ENCODE measurements at regions not wholly inside any gene's neighbourhood (a gene's known extent, or its start where the extent isn't known, plus 50 kb on each side); places are given as distances from the start of the nearest gene placed in this dataset.
A peak's percentile ranks its signal among the peaks of the same experiment; 100 is the strongest.

DNA sequence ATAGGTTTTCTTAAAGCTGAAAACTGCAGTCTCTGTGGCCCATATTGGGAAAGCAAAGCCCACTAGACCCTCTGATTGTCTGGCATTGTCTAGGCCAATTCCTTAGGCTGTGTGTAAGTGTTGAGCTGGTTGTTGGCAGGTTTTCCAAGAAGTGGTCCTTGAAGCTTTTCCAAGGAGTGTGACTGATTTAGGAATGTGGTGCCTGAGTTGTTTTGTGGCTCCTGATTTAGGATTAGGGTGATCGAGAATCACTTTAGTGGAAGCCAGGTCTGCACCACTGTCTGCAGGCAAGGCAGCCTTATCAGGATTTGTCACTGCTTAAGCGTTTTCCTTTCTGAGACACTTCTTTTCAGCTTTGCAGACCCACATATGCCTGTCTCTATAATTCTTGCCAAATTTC is 339.0 kb upstream of the DDX53 start:
- Histone ChIP-seq H3K36me3 (ENCODE audit: control insufficient read depth, insufficient read depth, low read length) (no peaks in the 10 kb centered on the region), H2AFZ (ENCODE audit: low read length) (no peak overlapping the region), H3K9ac (ENCODE audit: insufficient read depth, low read length) (no peak overlapping the region), H3K27me3 (ENCODE audit: control insufficient read depth, insufficient read depth, low read length) (no peaks in the 10 kb centered on the region), H3K4me3 (replicated peaks in 1 of 4; ENCODE audit: control extremely low read depth in 1 of 4, insufficient read depth in 1 of 4, low read depth in 3 of 4, low read length in 4 of 4) (no peak overlapping the region), H3K4me2 (ENCODE audit: extremely low read depth, insufficient read depth, low read length) (no peak overlapping the region), H3K27ac (ENCODE audit: insufficient read depth, low read length) (no peak overlapping the region), H3K9me3 (ENCODE audit: control insufficient read depth, insufficient read depth, low read depth, low read length) (no peaks in the 10 kb centered on the region), H4K20me1 (ENCODE audit: control insufficient read depth, extremely low read depth, insufficient read depth, low read length) (no peaks in the 10 kb centered on the region), H3K79me2 (ENCODE audit: control insufficient read depth, insufficient read depth, low read length) (no peaks in the 10 kb centered on the region), H3K4me1 (ENCODE audit: control insufficient read depth, extremely low read depth, insufficient read depth, low read length) (no peaks in the 10 kb centered on the region)
- no peak for TF ChIP-seq CTCF (conservative IDR thresholded peaks at IDR 0.05 in 1 of 2, IDR thresholded peaks at IDR 0.05 in 1 of 2; ENCODE audit: low read depth in 1 of 2, low read length in 2 of 2)
- no peak for TF ChIP-seq EZH2 (IDR thresholded peaks at IDR 0.05; ENCODE audit: low read length, missing control alignments)
- peak in 1 of 2 donors; percentile 66 for DNase-seq (ENCODE audit: low read depth in 2 of 2)

DNA sequence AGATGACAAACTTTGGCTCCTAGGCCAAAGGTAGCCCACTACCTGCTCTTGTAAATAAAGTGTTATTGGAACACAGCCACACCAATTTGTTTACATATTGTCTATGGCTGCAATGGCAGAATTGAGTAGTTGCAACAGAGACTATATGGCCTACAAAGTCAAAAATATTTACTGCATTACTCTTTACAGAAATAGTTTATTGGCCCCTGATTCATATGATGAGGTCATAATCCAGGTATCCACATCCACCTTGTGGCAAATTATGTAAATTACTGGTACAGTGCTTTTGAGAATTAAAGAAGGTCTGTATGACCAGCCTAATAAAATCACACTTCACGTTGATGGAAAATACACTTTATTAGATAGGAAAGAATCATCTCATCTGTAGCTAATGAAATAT is 337.0 kb upstream of the DDX53 start:
- no peak overlapping the region for H3K27ac ChIP-seq (ENCODE audit: insufficient read depth, low read length)
- no peak for DNase-seq (ENCODE audit: low read depth in 2 of 2)
- H3K79me2 ChIP-seq (ENCODE audit: control insufficient read depth, insufficient read depth, low read length) = no peaks in the 10 kb centered on the region
- TF ChIP-seq CTCF (conservative IDR thresholded peaks at IDR 0.05 in 1 of 2, IDR thresholded peaks at IDR 0.05 in 1 of 2; ENCODE audit: low read depth in 1 of 2, low read length in 2 of 2) (no peak), EZH2 (IDR thresholded peaks at IDR 0.05; ENCODE audit: low read length, missing control alignments) (no peak)
- H3K4me3 ChIP-seq (replicated peaks in 1 of 4; ENCODE audit: control extremely low read depth in 1 of 4, insufficient read depth in 1 of 4, low read depth in 3 of 4, low read length in 4 of 4) = no peak overlapping the region
- no peak overlapping the region for H2AFZ ChIP-seq (ENCODE audit: low read length)
- no peaks in the 10 kb centered on the region for H4K20me1 ChIP-seq (ENCODE audit: control insufficient read depth, extremely low read depth, insufficient read depth, low read length)
- H3K4me1 ChIP-seq (ENCODE audit: control insufficient read depth, extremely low read depth, insufficient read depth, low read length) = no peaks in the 10 kb centered on the region
- no peak overlapping the region for H3K9ac ChIP-seq (ENCODE audit: insufficient read depth, low read length)
- no peaks in the 10 kb centered on the region for H3K36me3 ChIP-seq (ENCODE audit: control insufficient read depth, insufficient read depth, low read length)
- no peaks in the 10 kb centered on the region for H3K9me3 ChIP-seq (ENCODE audit: control insufficient read depth, insufficient read depth, low read depth, low read length)
- no peak overlapping the region for H3K4me2 ChIP-seq (ENCODE audit: extremely low read depth, insufficient read depth, low read length)
- no peaks in the 10 kb centered on the region for H3K27me3 ChIP-seq (ENCODE audit: control insufficient read depth, insufficient read depth, low read length)

GRCh38 chrX:22664826-22665225 is 334.9 kb upstream of the DDX53 start:
- Histone ChIP-seq H3K27ac (ENCODE audit: insufficient read depth, low read length) (no peak overlapping the region), H3K27me3 (ENCODE audit: control insufficient read depth, insufficient read depth, low read length) (no peaks in the 10 kb centered on the region), H3K9me3 (ENCODE audit: control insufficient read depth, insufficient read depth, low read depth, low read length) (no peaks in the 10 kb centered on the region), H3K4me3 (replicated peaks in 1 of 4; ENCODE audit: control extremely low read depth in 1 of 4, insufficient read depth in 1 of 4, low read depth in 3 of 4, low read length in 4 of 4) (no peak overlapping the region), H3K36me3 (ENCODE audit: control insufficient read depth, insufficient read depth, low read length) (no peaks in the 10 kb centered on the region), H2AFZ (ENCODE audit: low read length) (no peak overlapping the region), H3K4me1 (ENCODE audit: control insufficient read depth, extremely low read depth, insufficient read depth, low read length) (no peaks in the 10 kb centered on the region), H3K9ac (ENCODE audit: insufficient read depth, low read length) (no peak overlapping the region), H3K79me2 (ENCODE audit: control insufficient read depth, insufficient read depth, low read length) (no peaks in the 10 kb centered on the region), H4K20me1 (ENCODE audit: control insufficient read depth, extremely low read depth, insufficient read depth, low read length) (no peaks in the 10 kb centered on the region), H3K4me2 (ENCODE audit: extremely low read depth, insufficient read depth, low read length) (no peak overlapping the region)
- TF ChIP-seq CTCF (conservative IDR thresholded peaks at IDR 0.05 in 1 of 2, IDR thresholded peaks at IDR 0.05 in 1 of 2; ENCODE audit: low read depth in 1 of 2, low read length in 2 of 2) (no peak), EZH2 (IDR thresholded peaks at IDR 0.05; ENCODE audit: low read length, missing control alignments) (no peak)
- no peak for DNase-seq (ENCODE audit: low read depth in 2 of 2)

Data from fibroblast of lung (primary cell).